Middle frontal gyrus (tissue), 1 donor: ENCODE measurements at regions not wholly inside any gene's neighbourhood (a gene's known extent, or its start where the extent isn't known, plus 50 kb on each side); places are given as distances from the start of the nearest gene placed in this dataset.
"Not testable (repeated sequence)": the region's sequence is repeated elsewhere in the genome, so short reads cannot be mapped to it uniquely, and the experiment has no call there.

Source experiments
- DNase-seq: peaks from one replicate; pipeline ENCODE4 v3.0.0-alpha.2; 2015; ENCODE audit warnings: low spot score; ENCODE audit errors: extremely low spot score

- DNase-seq = no peak
These were observed 59.4 kb downstream of the EBLN1 start for GRCh38 chr10:22158426-22158825.

GRCh38 chr10:22156750-22157149 is 61.1 kb downstream of the EBLN1 start:
- no peak for DNase-seq

GRCh38 chr10:22152403-22152802 is 65.4 kb downstream of the EBLN1 start:
- DNase-seq = no peak

GRCh38 chr10:22150842-22151241 is 67.0 kb downstream of the EBLN1 start:
- no peak for DNase-seq

- DNase-seq = no peak
These were observed 68.9 kb downstream of the EBLN1 start for GRCh38 chr10:22148961-22149360.

- not testable (repeated sequence) for DNase-seq
These were observed 71.9 kb downstream of the EBLN1 start for GRCh38 chr10:22145873-22146272.

GRCh38 chr10:22137542-22137941 is 80.3 kb downstream of the EBLN1 start:
- no peak for DNase-seq

GRCh38 chr10:22135591-22135990 is 82.2 kb downstream of the EBLN1 start:
- no peak for DNase-seq

- no peak for DNase-seq
These were observed 83.8 kb downstream of the EBLN1 start for GRCh38 chr10:22133749-22134624.

GRCh38 chr10:22130824-22131223 is 87.0 kb downstream of the EBLN1 start:
- not testable (repeated sequence) for DNase-seq

GRCh38 chr10:22129612-22130011 is 88.2 kb downstream of the EBLN1 start:
- not testable (repeated sequence) for DNase-seq

GRCh38 chr10:22121181-22121580 is 96.6 kb downstream of the EBLN1 start:
- DNase-seq = not testable (repeated sequence)

- not testable (repeated sequence) for DNase-seq
These were observed 97.7 kb downstream of the EBLN1 start for GRCh38 chr10:22120072-22120471.

GRCh38 chr10:22119575-22119974 is 98.2 kb downstream of the EBLN1 start:
- DNase-seq = not testable (repeated sequence)

GRCh38 chr10:22111705-22112104 is 106.1 kb downstream of the EBLN1 start:
- no peak for DNase-seq

GRCh38 chr10:22111260-22111659 is 106.6 kb downstream of the EBLN1 start:
- no peak for DNase-seq

- no peak for DNase-seq
These were observed 107.1 kb downstream of the EBLN1 start for GRCh38 chr10:22110761-22111160.

GRCh38 chr10:22105270-22105669 is 101.7 kb upstream of the DNAJC1 start:
- DNase-seq = no peak

GRCh38 chr10:22103701-22104470 is 100.4 kb upstream of the DNAJC1 start:
- DNase-seq = no peak

- no peak for DNase-seq
These were observed 94.2 kb upstream of the DNAJC1 start for GRCh38 chr10:22097696-22098095.

- DNase-seq = not testable (repeated sequence)
These were observed 87.7 kb upstream of the DNAJC1 start for GRCh38 chr10:22091260-22091659.

GRCh38 chr10:22087402-22087738 is 83.8 kb upstream of the DNAJC1 start:
- DNase-seq = no peak
